ENCODE measurements at regions not wholly inside any gene's neighbourhood (a gene's known extent, or its start where the extent isn't known, plus 50 kb on each side); places are given as distances from the start of the nearest gene placed in this dataset.

DNA sequence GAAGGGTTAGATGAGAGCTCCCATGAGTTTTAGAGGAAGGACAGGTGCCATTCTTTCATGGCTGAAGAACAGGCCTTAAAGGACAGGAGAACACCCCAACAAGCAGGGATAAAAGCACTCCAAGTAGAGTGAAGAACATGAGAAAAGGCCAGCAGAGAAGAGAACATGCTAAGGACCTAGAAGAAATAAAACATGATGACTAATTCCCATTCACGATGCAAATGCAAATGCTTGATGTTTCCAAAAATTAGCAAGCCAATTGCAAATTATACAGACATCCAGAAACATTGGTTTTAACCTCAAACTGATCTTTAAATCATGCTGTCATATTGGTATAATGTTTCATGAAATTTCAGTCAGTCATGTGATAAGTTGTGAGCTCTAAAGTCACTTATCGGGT, 241.7 kb downstream of the CNTN3 start (continued):
- TF ChIP-seq YY1 (IDR thresholded peaks at IDR 0.05; ENCODE audit: low read depth) (no peak), TEAD4 (IDR thresholded peaks at IDR 0.05; ENCODE audit: borderline replicate concordance, insufficient read depth) (no peak), NRF1 (IDR thresholded peaks at IDR 0.05; ENCODE audit: low read depth, low read length) (no peak), EP300 (IDR thresholded peaks at IDR 0.05; ENCODE audit: borderline replicate concordance in 1 of 2, low read depth in 1 of 2, low read length in 1 of 2) (no peak), RXRA (IDR thresholded peaks at IDR 0.05; ENCODE audit: borderline replicate concordance, low read depth) (no peak), MEF2A (IDR thresholded peaks at IDR 0.05; ENCODE audit: borderline replicate concordance, low read depth) (no peak), CHD2 (IDR thresholded peaks at IDR 0.05; ENCODE audit: low read length, partially characterized antibody) (no peak)
- TF ChIP-seq, protein P1, sequence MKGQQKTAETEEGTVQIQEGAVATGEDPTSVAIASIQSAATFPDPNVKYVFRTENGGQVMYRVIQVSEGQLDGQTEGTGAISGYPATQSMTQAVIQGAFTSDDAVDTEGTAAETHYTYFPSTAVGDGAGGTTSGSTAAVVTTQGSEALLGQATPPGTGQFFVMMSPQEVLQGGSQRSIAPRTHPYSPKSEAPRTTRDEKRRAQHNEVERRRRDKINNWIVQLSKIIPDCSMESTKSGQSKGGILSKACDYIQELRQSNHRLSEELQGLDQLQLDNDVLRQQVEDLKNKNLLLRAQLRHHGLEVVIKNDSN (IDR thresholded peaks at IDR 0.05; ENCODE audit: borderline replicate concordance, low read depth), result no peak

DNA sequence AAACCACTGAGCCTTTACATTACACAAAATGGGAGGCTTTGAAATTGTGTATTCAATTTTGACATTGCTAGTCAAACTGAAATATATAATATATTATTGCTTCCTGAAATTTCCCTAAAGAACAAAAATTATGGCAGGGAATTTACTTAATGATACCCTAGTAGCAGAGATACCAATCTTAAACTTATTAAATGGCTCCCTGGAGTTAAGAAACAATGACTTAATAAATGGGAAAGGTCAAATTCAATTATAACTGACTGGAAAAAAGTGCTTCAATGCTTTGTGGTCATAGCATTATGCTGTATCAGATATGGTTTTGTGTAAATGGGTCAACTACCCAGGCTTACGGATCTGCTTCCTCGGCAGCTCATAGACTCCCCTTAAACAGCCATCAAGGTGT, 244.1 kb downstream of the CNTN3 start:
- no peaks in the 10 kb centered on the region for H3K9me2 ChIP-seq
- no peak overlapping the region for H2AFZ ChIP-seq (ENCODE audit: low read depth)
- H3K4me2 ChIP-seq, result no peak overlapping the region
- TF ChIP-seq TCF12 (IDR thresholded peaks at IDR 0.05), result peak; percentile 26; the same call in 1 of the 2 replicates
- TF ChIP-seq, protein P1 (IDR thresholded peaks at IDR 0.05; ENCODE audit: borderline replicate concordance, low read depth), result no peak
- TF ChIP-seq, protein P2, sequence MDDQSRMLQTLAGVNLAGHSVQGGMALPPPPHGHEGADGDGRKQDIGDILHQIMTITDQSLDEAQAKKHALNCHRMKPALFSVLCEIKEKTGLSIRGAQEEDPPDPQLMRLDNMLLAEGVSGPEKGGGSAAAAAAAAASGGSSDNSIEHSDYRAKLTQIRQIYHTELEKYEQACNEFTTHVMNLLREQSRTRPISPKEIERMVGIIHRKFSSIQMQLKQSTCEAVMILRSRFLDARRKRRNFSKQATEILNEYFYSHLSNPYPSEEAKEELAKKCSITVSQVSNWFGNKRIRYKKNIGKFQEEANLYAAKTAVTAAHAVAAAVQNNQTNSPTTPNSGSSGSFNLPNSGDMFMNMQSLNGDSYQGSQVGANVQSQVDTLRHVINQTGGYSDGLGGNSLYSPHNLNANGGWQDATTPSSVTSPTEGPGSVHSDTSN (IDR thresholded peaks at IDR 0.05), result peak; percentile 17; the same call in 1 of the 2 replicates
- no peak overlapping the region for H3K4me3 ChIP-seq (ENCODE audit: low read depth in 2 of 2, low read length in 1 of 2)
- no peaks in the 10 kb centered on the region for H3K79me2 ChIP-seq (ENCODE audit: insufficient read depth)
- H3K36me3 ChIP-seq (replicated peaks in 1 of 2; ENCODE audit: control insufficient read depth in 1 of 2, insufficient read depth in 2 of 2, low read length in 1 of 2), result peaks cover 0 to 4% of the 10 kb centered on the region in 2 experiments
- DNase-seq, result no peak
- CTCF ChIA-PET, result interaction anchor here (0.8 kb wide), 1 partner anchor 26 kb away, joined by 3 read pairs; no protein-coding TSS in a partner anchor
- no peaks in the 10 kb centered on the region for H4K20me1 ChIP-seq (ENCODE audit: insufficient read depth)
- H3F3A ChIP-seq (replicated peaks; ENCODE audit: insufficient read depth), result no peaks in the 10 kb centered on the region
- H3K27me3 ChIP-seq (ENCODE audit: insufficient read depth), result no peaks in the 10 kb centered on the region
- no peaks in the 10 kb centered on the region; a peak in 1 of 4 replicates for H3K4me1 ChIP-seq (ENCODE audit: control insufficient read depth in 1 of 2, insufficient read depth in 2 of 2, low read depth in 1 of 2, low read length in 1 of 2)
- H3K27ac ChIP-seq (ENCODE audit: low read depth in 2 of 2, low read length in 1 of 2), result no peak overlapping the region
- no peak overlapping the region for H3K9ac ChIP-seq
- WGBS (ENCODE audit: low lambda C conversion rate), result 45% methylated on average over 2 of the region's 2 CpGs
- no peaks in the 10 kb centered on the region for H3K9me3 ChIP-seq
- POLR2A ChIA-PET, result no interaction called here

DNA sequence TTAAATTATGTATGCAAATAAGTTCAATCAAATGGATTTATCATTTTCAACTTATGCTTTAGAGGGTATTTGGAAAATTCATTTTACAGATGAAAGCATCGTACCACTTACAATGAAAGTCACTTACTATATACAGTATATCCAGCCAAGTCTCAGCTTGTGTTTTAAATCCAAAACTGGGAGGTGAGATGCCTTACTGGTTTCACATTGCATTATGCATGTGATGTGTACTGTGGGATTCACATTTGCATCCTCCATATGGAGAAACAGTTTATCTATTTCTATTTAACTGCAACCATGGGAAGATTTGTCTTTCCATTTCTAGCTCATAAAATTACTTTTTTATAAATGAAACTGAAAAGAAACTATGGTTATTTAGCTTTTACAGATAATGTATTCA, 248.1 kb downstream of the CNTN3 start:
- 76% methylated on average over 1 of the region's 1 CpG for WGBS (ENCODE audit: low lambda C conversion rate)
- POLR2A ChIA-PET, result no interaction called here
- TF ChIP-seq, protein P3, sequence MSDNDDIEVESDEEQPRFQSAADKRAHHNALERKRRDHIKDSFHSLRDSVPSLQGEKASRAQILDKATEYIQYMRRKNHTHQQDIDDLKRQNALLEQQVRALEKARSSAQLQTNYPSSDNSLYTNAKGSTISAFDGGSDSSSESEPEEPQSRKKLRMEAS (IDR thresholded peaks at IDR 0.05; ENCODE audit: low read depth), result no peak
- TF ChIP-seq GABPA (IDR thresholded peaks at IDR 0.05; ENCODE audit: low read depth) (no peak), RAD21 (IDR thresholded peaks at IDR 0.05; ENCODE audit: low read length) (no peak), NFIC (IDR thresholded peaks at IDR 0.05; ENCODE audit: borderline replicate concordance) (no peak), RXRA (IDR thresholded peaks at IDR 0.05; ENCODE audit: borderline replicate concordance, low read depth) (no peak), TCF12 (IDR thresholded peaks at IDR 0.05) (no peak), POLR2AphosphoS5 (IDR thresholded peaks at IDR 0.05; ENCODE audit: low read depth, low read length) (no peak), ELF1 (IDR thresholded peaks at IDR 0.05) (no peak), FOXM1 (IDR thresholded peaks at IDR 0.05; ENCODE audit: low read depth) (no peak), RCOR1 (IDR thresholded peaks at IDR 0.05; ENCODE audit: low read length) (no peak), EZH2phosphoT487 (IDR thresholded peaks at IDR 0.05; ENCODE audit: borderline replicate concordance, low read depth) (no peak), EP300 (IDR thresholded peaks at IDR 0.05; ENCODE audit: borderline replicate concordance in 1 of 2, low read depth in 1 of 2, low read length in 1 of 2) (no peak), SIN3A (IDR thresholded peaks at IDR 0.05; ENCODE audit: borderline replicate concordance, low read depth, low read length) (no peak)
- TF ChIP-seq, protein P4, sequence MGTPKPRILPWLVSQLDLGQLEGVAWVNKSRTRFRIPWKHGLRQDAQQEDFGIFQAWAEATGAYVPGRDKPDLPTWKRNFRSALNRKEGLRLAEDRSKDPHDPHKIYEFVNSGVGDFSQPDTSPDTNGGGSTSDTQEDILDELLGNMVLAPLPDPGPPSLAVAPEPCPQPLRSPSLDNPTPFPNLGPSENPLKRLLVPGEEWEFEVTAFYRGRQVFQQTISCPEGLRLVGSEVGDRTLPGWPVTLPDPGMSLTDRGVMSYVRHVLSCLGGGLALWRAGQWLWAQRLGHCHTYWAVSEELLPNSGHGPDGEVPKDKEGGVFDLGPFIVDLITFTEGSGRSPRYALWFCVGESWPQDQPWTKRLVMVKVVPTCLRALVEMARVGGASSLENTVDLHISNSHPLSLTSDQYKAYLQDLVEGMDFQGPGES (IDR thresholded peaks at IDR 0.05; ENCODE audit: low read depth, low read length), result no peak
- TF ChIP-seq, protein P5, sequence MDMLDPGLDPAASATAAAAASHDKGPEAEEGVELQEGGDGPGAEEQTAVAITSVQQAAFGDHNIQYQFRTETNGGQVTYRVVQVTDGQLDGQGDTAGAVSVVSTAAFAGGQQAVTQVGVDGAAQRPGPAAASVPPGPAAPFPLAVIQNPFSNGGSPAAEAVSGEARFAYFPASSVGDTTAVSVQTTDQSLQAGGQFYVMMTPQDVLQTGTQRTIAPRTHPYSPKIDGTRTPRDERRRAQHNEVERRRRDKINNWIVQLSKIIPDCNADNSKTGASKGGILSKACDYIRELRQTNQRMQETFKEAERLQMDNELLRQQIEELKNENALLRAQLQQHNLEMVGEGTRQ (IDR thresholded peaks at IDR 0.05; ENCODE audit: borderline replicate concordance, low read depth, low read length), result no peak

More for the DNA sequence above, 248.1 kb downstream of the CNTN3 start:
- H3F3A ChIP-seq (replicated peaks; ENCODE audit: insufficient read depth), result no peaks in the 10 kb centered on the region
- no peaks in the 10 kb centered on the region for H3K9me2 ChIP-seq
- H3K9ac ChIP-seq, result no peak overlapping the region
- no peaks in the 10 kb centered on the region for H4K20me1 ChIP-seq (ENCODE audit: insufficient read depth)
- H3K27ac ChIP-seq (ENCODE audit: low read depth in 2 of 2, low read length in 1 of 2), result no peak overlapping the region
- no peak for DNase-seq
- H3K36me3 ChIP-seq (replicated peaks in 1 of 2; ENCODE audit: control insufficient read depth in 1 of 2, insufficient read depth in 2 of 2, low read length in 1 of 2), result peaks cover 0 to 11% of the 10 kb centered on the region in 2 experiments
- CTCF ChIA-PET, result interaction anchor here (0.6 kb wide), 1 partner anchor 69 kb away, joined by 3 read pairs; no protein-coding TSS in a partner anchor
- no peak overlapping the region for H3K4me3 ChIP-seq (ENCODE audit: low read depth in 2 of 2, low read length in 1 of 2)
- no peaks in the 10 kb centered on the region for H3K79me2 ChIP-seq (ENCODE audit: insufficient read depth)
- H2AFZ ChIP-seq (ENCODE audit: low read depth), result no peak overlapping the region
- no peaks in the 10 kb centered on the region for H3K9me3 ChIP-seq
- no peaks in the 10 kb centered on the region for H3K27me3 ChIP-seq (ENCODE audit: insufficient read depth)
- H3K4me1 ChIP-seq (ENCODE audit: control insufficient read depth in 1 of 2, insufficient read depth in 2 of 2, low read depth in 1 of 2, low read length in 1 of 2), result no peaks in the 10 kb centered on the region; a peak in 1 of 4 replicates
- no peak overlapping the region for H3K4me2 ChIP-seq
